CD4-positive, CD25-positive, alpha-beta regulatory T cell (primary cell): ENCODE measurements at regions not wholly inside any gene's neighbourhood (a gene's known extent, or its start where the extent isn't known, plus 50 kb on each side); places are given as distances from the start of the nearest gene placed in this dataset.
"Not testable (repeated sequence)": the region's sequence is repeated elsewhere in the genome, so short reads cannot be mapped to it uniquely, and the experiment has no call there.

ENCODE experiments used
- ATAC-seq, 2 donors: fragments of 150-1000 bp; cut with Tn5 transposase; one replicate each; pipeline ENCODE4 v1.10.0; 2021; ENCODE audit warnings: low read depth in 2 of 2, moderate number of reproducible peaks in 2 of 2, moderate library complexity in 1 of 2
- DNase-seq, 3 donors: peaks; one replicate each; pipeline versions ENCODE4 v3.0.0 to v3.0.0-alpha.2; 2012 to 2022; ENCODE audit warnings: mixed read lengths in 1 of 3
- H3K27ac ChIP-seq: one replicate; pipeline ENCODE4 v1.7.0; 2013; ENCODE audit warnings: mild to moderate bottlenecking, low read length; ENCODE audit not compliant: insufficient read depth, poor library complexity, severe bottlenecking
- H3K27me3 ChIP-seq: one replicate; pipeline ENCODE4 v1.7.0; 2013; ENCODE audit warnings: low read length; ENCODE audit not compliant: control insufficient read depth, insufficient read depth
- H3K36me3 ChIP-seq: one replicate; pipeline ENCODE4 v1.7.0; 2013; ENCODE audit warnings: mild to moderate bottlenecking, low read length, moderate library complexity; ENCODE audit not compliant: control insufficient read depth, insufficient read depth
- H3K4me1 ChIP-seq: 2 replicates; pipeline ENCODE4 v1.7.0; 2013; ENCODE audit warnings: mild to moderate bottlenecking, low read length; ENCODE audit not compliant: insufficient read depth, control insufficient read depth, poor library complexity, severe bottlenecking
- H3K4me3 ChIP-seq: one replicate; pipeline ENCODE4 v1.7.0; 2013; ENCODE audit warnings: low read depth, mild to moderate bottlenecking, low read length, moderate library complexity
- H3K9me3 ChIP-seq, 2 experiments: 1 replicate in 1 of 2; 2 replicates in 1 of 2; pipeline ENCODE4 v1.7.0; 2013; ENCODE audit warnings: low read length in 2 of 2, mild to moderate bottlenecking in 1 of 2, moderate library complexity in 1 of 2; ENCODE audit not compliant: control insufficient read depth in 2 of 2
- H3K27ac Mint-ChIP-seq, 3 donors: one replicate each; pipeline ENCODE4 v1.8.0; 2020 to 2022; ENCODE audit warnings: mild to moderate bottlenecking in 3 of 3, mixed read lengths in 3 of 3, moderate library complexity in 2 of 3
- H3K27me3 Mint-ChIP-seq: one replicate; pipeline ENCODE4 v1.8.0; 2022; ENCODE audit warnings: mild to moderate bottlenecking, mixed read lengths
- H3K36me3 Mint-ChIP-seq: one replicate; pipeline ENCODE4 v1.8.0; 2020; ENCODE audit warnings: mixed read lengths
- H3K4me1 Mint-ChIP-seq, 4 donors: one replicate each; pipeline ENCODE4 v1.8.0; 2020 to 2022; ENCODE audit warnings: mixed read lengths in 4 of 4, mild to moderate bottlenecking in 1 of 4
- H3K4me3 Mint-ChIP-seq, 4 donors: one replicate each; pipeline ENCODE4 v1.8.0; 2020 to 2022; ENCODE audit warnings: mild to moderate bottlenecking in 4 of 4, mixed read lengths in 4 of 4, moderate library complexity in 3 of 4
- H3K9me3 Mint-ChIP-seq, 7 donors: one replicate each; pipeline ENCODE4 v1.8.0; 2020 to 2022; ENCODE audit warnings: mixed read lengths in 7 of 7, mild to moderate bottlenecking in 3 of 7, moderate library complexity in 2 of 7

GRCh38 chr16:29232160-29232705 lies 174.3 kb downstream of the NPIPB11 start:
- not testable (repeated sequence) for H3K36me3 Mint-ChIP-seq, H3K4me1 ChIP-seq, H3K4me3 Mint-ChIP-seq, H3K27me3 Mint-ChIP-seq, H3K4me1 Mint-ChIP-seq, DNase-seq, ATAC-seq, H3K9me3 ChIP-seq, H3K9me3 Mint-ChIP-seq, H3K4me3 ChIP-seq, H3K27me3 ChIP-seq, H3K36me3 ChIP-seq, H3K27ac ChIP-seq
- peak overlapping the region in 1 of 3 donors; percentile 25 for H3K27ac Mint-ChIP-seq

DNA sequence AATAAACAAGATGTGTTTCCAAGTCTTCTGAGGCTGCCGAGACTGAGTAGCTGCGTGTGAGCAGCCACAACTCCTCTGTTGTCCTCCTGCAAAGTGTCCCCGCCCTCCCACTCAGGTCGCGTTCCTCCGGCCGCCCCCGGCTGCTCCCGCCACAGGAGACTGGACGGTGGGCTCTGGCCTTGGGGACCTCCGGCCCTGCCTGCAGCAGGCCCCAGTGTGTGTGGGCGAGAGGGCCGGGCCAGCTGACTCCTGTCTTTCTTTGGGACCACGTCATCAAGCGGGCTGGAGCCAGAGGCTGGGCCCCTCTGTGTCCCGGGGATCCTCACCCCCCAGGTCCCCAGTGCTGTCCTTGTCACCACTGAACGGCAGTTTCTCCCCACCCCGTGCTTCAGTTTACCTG lies 175.3 kb downstream of the NPIPB11 start:
- H3K27ac ChIP-seq = no peak overlapping the region
- H3K27me3 ChIP-seq = no peaks in the 10 kb centered on the region
- Mint-ChIP-seq H3K9me3 (no peaks in the 10 kb centered on the region), H3K4me1 (peaks cover 0 to 4% (median 2%) of the 10 kb centered on the region in 4 donors), H3K27me3 (no peaks in the 10 kb centered on the region), H3K4me3 (no peak overlapping the region), H3K27ac (no peak overlapping the region), H3K36me3 (peaks cover 13% of the 10 kb centered on the region)
- no peaks in the 10 kb centered on the region for H3K9me3 ChIP-seq
- no peaks in the 10 kb centered on the region for H3K36me3 ChIP-seq
- H3K4me3 ChIP-seq = no peak overlapping the region
- no peak for ATAC-seq
- no peak for DNase-seq
- no peaks in the 10 kb centered on the region for H3K4me1 ChIP-seq

DNA sequence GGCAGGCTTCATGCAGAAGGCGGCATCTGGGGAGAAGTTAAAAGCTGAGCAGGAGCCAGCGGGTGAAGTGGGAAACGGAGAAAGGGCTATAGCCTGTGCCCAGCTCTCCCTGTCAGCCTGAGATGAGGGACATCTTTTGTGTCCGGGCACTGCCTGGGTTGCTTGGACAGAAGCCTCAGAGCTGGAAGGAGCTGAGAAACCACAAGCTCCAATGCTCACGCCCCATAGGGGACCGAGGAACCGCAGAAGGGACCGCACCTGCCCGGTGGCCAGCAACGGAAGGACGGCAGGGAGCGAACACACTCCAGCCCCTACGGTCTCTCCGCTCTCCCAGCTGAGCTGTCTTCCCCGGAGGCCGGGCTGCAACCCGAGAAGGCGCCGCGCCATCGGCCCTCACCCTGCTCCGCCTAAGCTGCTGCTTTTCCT lies 175.8 kb downstream of the NPIPB11 start:
- DNase-seq = no peak
- H3K4me3 Mint-ChIP-seq = no peak overlapping the region

DNA sequence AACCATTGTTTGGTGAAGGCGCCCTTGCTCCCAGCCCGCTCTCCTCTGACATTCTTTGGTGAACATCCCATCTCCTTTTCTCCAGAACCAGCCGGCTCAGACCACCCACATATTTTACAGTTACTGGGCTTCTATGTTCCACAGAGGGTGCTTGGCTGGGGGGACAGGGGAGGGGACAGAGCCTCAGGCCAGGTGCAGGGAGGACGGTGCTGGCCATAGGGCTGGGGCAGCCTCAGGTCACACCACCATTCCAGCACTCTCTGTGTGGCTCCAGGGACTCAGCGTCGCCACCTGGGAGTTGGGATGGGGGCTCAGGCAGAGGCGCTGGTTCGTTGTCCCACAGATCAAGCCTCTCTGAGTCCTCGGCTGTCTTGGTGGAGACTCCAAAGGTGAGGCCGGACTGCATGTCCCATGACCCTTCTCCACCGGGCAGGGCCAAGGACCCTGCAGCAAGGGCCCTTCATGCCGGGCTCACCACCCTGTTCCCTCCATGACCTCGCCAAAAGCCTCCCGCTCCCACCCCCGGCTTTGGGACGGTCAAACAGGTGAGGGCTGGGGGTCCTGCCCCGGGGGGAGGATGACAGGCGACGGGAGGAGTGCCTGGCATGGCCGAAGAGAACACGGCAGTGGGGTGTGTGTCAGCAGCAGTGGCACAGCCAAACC lies 176.4 kb downstream of the NPIPB11 start:
- H3K4me3 Mint-ChIP-seq, H3K27me3 ChIP-seq, H3K4me3 ChIP-seq, H3K27me3 Mint-ChIP-seq, DNase-seq, H3K4me1 ChIP-seq, H3K36me3 ChIP-seq, H3K27ac Mint-ChIP-seq, H3K4me1 Mint-ChIP-seq, H3K9me3 Mint-ChIP-seq, ATAC-seq, H3K9me3 ChIP-seq, H3K27ac ChIP-seq: not testable (repeated sequence)
- H3K36me3 Mint-ChIP-seq = peaks cover 11% of the 10 kb centered on the region

More for the DNA sequence above, 175.8 kb downstream of the NPIPB11 start:
- Histone ChIP-seq H3K9me3 (no peaks in the 10 kb centered on the region), H3K4me3 (no peak overlapping the region), H3K4me1 (no peaks in the 10 kb centered on the region), H3K27me3 (no peaks in the 10 kb centered on the region), H3K36me3 (no peaks in the 10 kb centered on the region), H3K27ac (no peak overlapping the region)
- Mint-ChIP-seq H3K27ac (no peak overlapping the region), H3K4me1 (peaks cover 0 to 5% (median 2%) of the 10 kb centered on the region in 4 donors), H3K9me3 (no peaks in the 10 kb centered on the region), H3K27me3 (no peaks in the 10 kb centered on the region), H3K36me3 (peaks cover 11% of the 10 kb centered on the region)
- no peak for ATAC-seq

DNA sequence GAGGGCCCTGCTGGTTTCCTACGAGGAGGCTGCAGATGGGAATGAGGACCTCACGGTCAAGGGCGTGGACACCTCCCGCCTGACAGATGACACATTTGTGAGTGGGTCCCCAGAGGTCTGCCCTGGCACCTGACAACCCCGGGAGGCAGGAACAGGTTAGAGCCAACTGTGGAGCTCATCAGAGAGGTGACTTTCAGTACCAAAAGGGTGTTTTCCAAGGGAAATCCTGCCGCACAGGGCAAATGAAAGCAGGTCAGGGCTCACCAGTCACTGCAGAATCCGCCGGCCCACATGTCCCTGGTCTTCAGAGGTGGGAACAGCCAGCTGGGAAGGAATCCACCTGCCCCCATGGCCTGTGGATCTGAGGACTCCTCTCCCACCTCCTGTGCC lies 176.9 kb downstream of the NPIPB11 start:
- not testable (repeated sequence) for H3K27ac ChIP-seq, H3K4me3 Mint-ChIP-seq, H3K4me3 ChIP-seq, H3K9me3 ChIP-seq, H3K4me1 Mint-ChIP-seq, H3K27ac Mint-ChIP-seq, H3K27me3 ChIP-seq, H3K36me3 ChIP-seq, ATAC-seq, H3K4me1 ChIP-seq, H3K27me3 Mint-ChIP-seq, DNase-seq, H3K9me3 Mint-ChIP-seq
- peaks cover 11% of the 10 kb centered on the region for H3K36me3 Mint-ChIP-seq

DNA sequence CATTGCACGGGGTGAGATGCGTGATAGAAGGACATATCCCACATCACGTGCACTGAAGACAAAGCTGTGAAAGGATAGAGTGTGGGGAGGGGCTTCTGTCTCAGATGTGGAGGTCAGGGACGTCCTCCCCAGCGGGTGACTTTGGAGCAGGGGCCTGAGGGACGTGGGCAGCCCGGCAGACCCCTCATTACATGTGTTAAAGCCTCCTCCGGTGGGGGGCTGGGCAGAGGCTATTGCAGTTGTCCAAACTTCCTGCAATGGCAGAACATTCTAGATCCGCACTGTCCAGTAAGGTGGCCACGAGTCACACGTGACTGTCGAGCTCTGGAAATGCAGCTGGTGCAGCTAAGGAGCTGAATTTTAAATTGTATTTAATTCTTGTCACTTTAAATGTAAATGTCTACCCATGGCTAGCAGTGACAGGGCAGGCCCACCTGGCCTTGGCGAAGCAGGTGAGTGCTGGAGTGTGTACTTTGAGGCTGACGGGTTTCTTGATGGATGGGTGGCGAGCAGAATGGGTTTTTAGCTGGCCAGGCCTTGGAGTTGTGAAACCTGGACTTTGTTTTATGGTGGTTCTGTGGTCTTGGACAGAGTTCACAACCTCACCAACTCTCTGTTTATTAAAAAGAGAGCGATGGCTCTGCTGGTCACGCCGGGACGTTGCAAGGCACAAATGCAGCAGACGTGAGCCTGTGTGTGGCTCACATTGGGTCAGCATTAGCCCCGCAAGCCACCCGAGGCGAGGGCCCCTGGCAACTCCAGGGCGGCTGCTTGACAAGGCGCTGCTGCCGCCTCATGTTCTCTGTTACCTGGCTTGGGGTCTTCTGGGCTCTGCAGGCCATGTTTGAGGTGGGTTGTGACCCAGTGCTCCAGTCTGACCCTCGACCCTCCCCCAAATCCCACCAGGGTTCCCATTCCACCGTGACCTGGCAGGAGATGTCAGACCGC lies 177.6 kb downstream of the NPIPB11 start:
- not testable (repeated sequence) for H3K4me3 ChIP-seq, H3K9me3 Mint-ChIP-seq

GRCh38 chr16:29227751-29228663 lies 178.5 kb downstream of the NPIPB11 start:
- H3K27ac Mint-ChIP-seq = peak overlapping the region in 1 of 3 donors; percentile 47
- DNase-seq = peak in 2 of 3 donors; percentile 35 to 51
- not testable (repeated sequence) for H3K27me3 Mint-ChIP-seq, H3K4me3 ChIP-seq, H3K9me3 ChIP-seq, H3K9me3 Mint-ChIP-seq, H3K27me3 ChIP-seq, H3K27ac ChIP-seq, H3K4me3 Mint-ChIP-seq, H3K4me1 ChIP-seq, H3K36me3 ChIP-seq
- ATAC-seq = peak; percentile 69 to 79
- H3K36me3 Mint-ChIP-seq = peaks cover 13% of the 10 kb centered on the region
- peaks cover 0 to 19% (median 5%) of the 10 kb centered on the region in 4 donors for H3K4me1 Mint-ChIP-seq

More for the DNA sequence above, 177.6 kb downstream of the NPIPB11 start:
- not testable (repeated sequence) for H3K4me1 ChIP-seq, H3K27me3 ChIP-seq, H3K9me3 ChIP-seq, DNase-seq, H3K4me3 Mint-ChIP-seq, H3K36me3 Mint-ChIP-seq, H3K27ac Mint-ChIP-seq, H3K4me1 Mint-ChIP-seq, H3K27ac ChIP-seq, H3K36me3 ChIP-seq, ATAC-seq, H3K27me3 Mint-ChIP-seq
